GM23248 (cell line): ENCODE measurements at regions not wholly inside any gene's neighbourhood (a gene's known extent, or its start where the extent isn't known, plus 50 kb on each side); places are given as distances from the start of the nearest gene placed in this dataset.

Source experiments
- EZH2 ChIP-seq: fragments of 200-600 bp; sonication (generic); IDR thresholded peaks from 2 replicates; pipeline ENCODE4 v1.6.1; 2018; ENCODE audit warnings: antibody characterized with exemption, mild to moderate bottlenecking; ENCODE audit not compliant: insufficient read depth, poor library complexity, severe bottlenecking
- EZH2phosphoT487 ChIP-seq: fragments of 200-600 bp; sonication (generic); IDR thresholded peaks from 2 replicates; pipeline ENCODE4 v1.6.1; 2018; ENCODE audit warnings: antibody characterized with exemption, moderate library complexity, mild to moderate bottlenecking, low read depth; ENCODE audit not compliant: insufficient read depth

- no peak for TF ChIP-seq EZH2
- no peak for TF ChIP-seq EZH2phosphoT487
These were observed 456.9 kb downstream of the TMEM232 start for GRCh38 chr5:110269478-110270142.
